ENCODE measurements at regions not wholly inside any gene's neighbourhood (a gene's known extent, or its start where the extent isn't known, plus 50 kb on each side); places are given as distances from the start of the nearest gene placed in this dataset.

DNA sequence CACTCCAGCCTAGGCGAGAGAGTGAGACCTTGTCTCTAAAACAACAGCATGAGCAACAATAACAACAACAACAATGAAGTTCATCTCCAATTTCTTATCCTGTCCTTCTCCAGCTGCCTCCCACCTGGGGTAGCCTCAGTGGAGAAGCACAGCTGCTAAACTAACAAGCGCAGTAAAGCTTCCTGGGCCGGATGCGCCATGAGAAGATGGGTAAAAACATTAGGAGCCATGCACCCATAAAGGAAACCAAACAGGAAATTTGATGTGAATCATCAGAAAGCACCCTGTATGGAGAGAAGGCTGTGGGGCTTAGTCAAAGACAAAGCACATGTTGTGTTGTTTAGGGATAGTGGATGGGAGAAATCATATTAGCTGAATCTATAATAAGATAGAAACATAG is 61.1 kb upstream of the CCN6 start:
- Histone ChIP-seq H3K4me3 (no peak overlapping the region), H3K4me1 (ENCODE audit: control insufficient read depth in 1 of 2, low read depth in 2 of 2) (no peaks in the 10 kb centered on the region), H3K9me3 (no peaks in the 10 kb centered on the region), H3K36me3 (no peaks in the 10 kb centered on the region), H3K27me3 (replicated peaks; ENCODE audit: insufficient read depth) (no peaks in the 10 kb centered on the region), H3K27ac (no peak overlapping the region)
- TF ChIP-seq CTCF (IDR thresholded peaks at IDR 0.05), result no peak
- ATAC-seq (ENCODE audit: insufficient number of reproducible peaks, low FRiP score, low read depth) (no peak), DNase-seq (ENCODE audit: low spot score) (no peak)

- Histone ChIP-seq H3K36me3 (no peaks in the 10 kb centered on the region), H3K27ac (no peak overlapping the region), H3K4me1 (ENCODE audit: control insufficient read depth in 1 of 2, low read depth in 2 of 2) (no peaks in the 10 kb centered on the region), H3K9me3 (no peaks in the 10 kb centered on the region), H3K4me3 (no peak overlapping the region), H3K27me3 (replicated peaks; ENCODE audit: insufficient read depth) (no peaks in the 10 kb centered on the region)
- TF ChIP-seq CTCF (IDR thresholded peaks at IDR 0.05), result no peak
- ATAC-seq (ENCODE audit: insufficient number of reproducible peaks, low FRiP score, low read depth) (no peak), DNase-seq (ENCODE audit: low spot score) (no peak)
These were observed 60.6 kb upstream of the CCN6 start for GRCh38 chr6:111993342-111993741.

DNA sequence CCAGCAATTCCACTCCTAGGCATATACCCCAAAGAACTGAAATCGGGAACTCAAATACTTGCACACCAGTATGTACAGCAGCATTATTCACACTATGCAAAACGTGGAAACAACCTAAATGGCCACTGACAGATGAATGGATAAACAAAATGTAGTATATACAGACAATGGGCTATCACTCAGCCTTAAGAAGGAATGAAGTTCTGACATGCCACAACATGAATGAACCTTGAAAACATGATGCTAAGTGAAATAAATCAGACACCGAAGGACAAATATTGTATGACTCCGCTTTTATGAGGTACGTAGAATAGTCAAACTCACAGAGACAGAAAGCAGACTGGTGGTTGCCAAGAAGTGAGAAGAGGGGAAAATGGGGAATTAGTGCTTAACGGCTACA is 59.1 kb upstream of the CCN6 start:
- H3K27me3 ChIP-seq (replicated peaks; ENCODE audit: insufficient read depth), result no peaks in the 10 kb centered on the region
- H3K9me3 ChIP-seq, result no peaks in the 10 kb centered on the region
- ATAC-seq (ENCODE audit: insufficient number of reproducible peaks, low FRiP score, low read depth) (no peak), DNase-seq (ENCODE audit: low spot score) (no peak)
- no peak overlapping the region for H3K4me3 ChIP-seq
- no peak overlapping the region for H3K27ac ChIP-seq
- no peaks in the 10 kb centered on the region for H3K36me3 ChIP-seq
- no peaks in the 10 kb centered on the region for H3K4me1 ChIP-seq (ENCODE audit: control insufficient read depth in 1 of 2, low read depth in 2 of 2)
- TF ChIP-seq CTCF (IDR thresholded peaks at IDR 0.05), result no peak

DNA sequence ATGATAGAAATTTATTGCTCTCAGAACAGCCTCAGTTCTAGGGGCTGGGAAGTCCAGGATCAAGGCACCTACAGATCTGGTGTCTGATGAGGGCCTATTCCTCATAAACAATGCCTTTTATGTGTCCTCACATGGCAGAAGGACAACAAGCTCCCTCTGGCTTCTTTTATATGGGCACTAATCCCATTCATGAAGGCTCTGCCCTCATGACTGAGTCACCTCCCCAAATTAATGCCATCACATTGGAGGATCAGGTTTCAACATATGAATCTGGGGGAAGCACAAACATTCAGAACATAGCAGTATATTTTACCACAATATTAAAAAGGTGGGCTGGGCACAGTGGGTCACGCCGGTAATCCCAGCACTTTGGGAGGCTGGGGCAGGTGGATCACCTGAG is 58.5 kb upstream of the CCN6 start:
- no peak for ATAC-seq (ENCODE audit: insufficient number of reproducible peaks, low FRiP score, low read depth)

GRCh38 chr6:111996144-111996865 is 57.6 kb upstream of the CCN6 start:
- Histone ChIP-seq H3K4me3 (no peak overlapping the region), H3K27ac (no peak overlapping the region)

More for the DNA sequence above, 58.5 kb upstream of the CCN6 start:
- Histone ChIP-seq H3K27me3 (replicated peaks; ENCODE audit: insufficient read depth) (no peaks in the 10 kb centered on the region), H3K9me3 (no peaks in the 10 kb centered on the region), H3K36me3 (no peaks in the 10 kb centered on the region), H3K4me1 (ENCODE audit: control insufficient read depth in 1 of 2, low read depth in 2 of 2) (no peaks in the 10 kb centered on the region), H3K27ac (no peak overlapping the region), H3K4me3 (no peak overlapping the region)
- no peak for DNase-seq (ENCODE audit: low spot score)
- no peak for TF ChIP-seq CTCF (IDR thresholded peaks at IDR 0.05)

More at GRCh38 chr6:111996144-111996865, 57.6 kb upstream of the CCN6 start:
- TF ChIP-seq CTCF (IDR thresholded peaks at IDR 0.05), result no peak
- DNase-seq (ENCODE audit: low spot score) (no peak), ATAC-seq (ENCODE audit: insufficient number of reproducible peaks, low FRiP score, low read depth) (no peak)
- no peaks in the 10 kb centered on the region for H3K36me3 ChIP-seq
- no peaks in the 10 kb centered on the region for H3K4me1 ChIP-seq (ENCODE audit: control insufficient read depth in 1 of 2, low read depth in 2 of 2)
- H3K9me3 ChIP-seq, result no peaks in the 10 kb centered on the region
- no peaks in the 10 kb centered on the region for H3K27me3 ChIP-seq (replicated peaks; ENCODE audit: insufficient read depth)

Measured in thoracic aorta (tissue), 2 donors.